GM12878 (cell line): ENCODE measurements at regions not wholly inside any gene's neighbourhood (a gene's known extent, or its start where the extent isn't known, plus 50 kb on each side); places are given as distances from the start of the nearest gene placed in this dataset.

Experiments used
- ATF7 ChIP-seq: fragments of 450-650 bp; IDR thresholded peaks from 2 replicates; pipeline ENCODE4 v1.6.1; 2016; ENCODE audit warnings: low read depth, mild to moderate bottlenecking
- CHD4 ChIP-seq: fragments of 200-600 bp; sonication (generic); IDR thresholded peaks from 2 replicates; pipeline ENCODE4 v1.6.1; 2016; ENCODE audit warnings: mild to moderate bottlenecking
- CTCF ChIP-seq, 3 experiments: IDR thresholded peaks in 2 of 3; conservative IDR thresholded peaks in 1 of 3; 2 replicates each; pipeline ENCODE4 v1.5.1; 2011; ENCODE audit warnings: low read depth in 3 of 3, low read length in 3 of 3, mild to moderate bottlenecking in 3 of 3, control low read depth in 2 of 3, moderate library complexity in 2 of 3, inconsistent platforms in 1 of 3, mixed read lengths in 1 of 3; ENCODE audit not compliant: control insufficient read depth in 2 of 3, insufficient read depth in 1 of 3; ENCODE audit errors: extremely low read depth in 1 of 3
- E2F4 ChIP-seq: IDR thresholded peaks from 2 replicates; pipeline ENCODE4 v1.6.1; 2012; ENCODE audit warnings: low read depth, low read length, improper control_type of control experiment
- GABPA ChIP-seq: IDR thresholded peaks from 2 replicates; pipeline ENCODE4 v1.6.1; 2014; ENCODE audit warnings: antibody characterized with exemption, low read depth, mild to moderate bottlenecking, inconsistent platforms
- HSF1 ChIP-seq: fragments of 150-350 bp; IDR thresholded peaks from 2 replicates; pipeline ENCODE4 v1.6.1; 2014; ENCODE audit warnings: mild to moderate bottlenecking, low read depth, low read length
- LARP7 ChIP-seq: fragments of 450-650 bp; IDR thresholded peaks from 2 replicates; pipeline ENCODE4 v1.6.1; 2017; ENCODE audit warnings: mild to moderate bottlenecking
- POLR2AphosphoS2 ChIP-seq: IDR thresholded peaks from 2 replicates; pipeline ENCODE4 v1.6.1; 2011; ENCODE audit warnings: low read depth, mild to moderate bottlenecking, low read length, improper control_type of control experiment, moderate library complexity
- SIN3A ChIP-seq: IDR thresholded peaks from 2 replicates; pipeline ENCODE4 v1.6.1; 2012; ENCODE audit warnings: low read depth, low read length, improper control_type of control experiment
- TF ChIP-seq, protein P1 (sequence below): IDR thresholded peaks from 2 replicates; pipeline ENCODE4 v1.6.1; 2012; ENCODE audit warnings: mild to moderate bottlenecking, low read depth, low read length

- TF ChIP-seq HSF1 (no peak), GABPA (no peak), LARP7 (no peak), POLR2AphosphoS2 (no peak), ATF7 (no peak), CHD4 (no peak), CTCF (IDR thresholded peaks at IDR 0.05 in 2 of 3, conservative IDR thresholded peaks at IDR 0.05 in 1 of 3; ENCODE audit: control insufficient read depth in 2 of 3, extremely low read depth in 1 of 3, insufficient read depth in 1 of 3, low read depth in 3 of 3, low read length in 3 of 3) (no peak), SIN3A (no peak), E2F4 (no peak)
- TF ChIP-seq, protein P1, sequence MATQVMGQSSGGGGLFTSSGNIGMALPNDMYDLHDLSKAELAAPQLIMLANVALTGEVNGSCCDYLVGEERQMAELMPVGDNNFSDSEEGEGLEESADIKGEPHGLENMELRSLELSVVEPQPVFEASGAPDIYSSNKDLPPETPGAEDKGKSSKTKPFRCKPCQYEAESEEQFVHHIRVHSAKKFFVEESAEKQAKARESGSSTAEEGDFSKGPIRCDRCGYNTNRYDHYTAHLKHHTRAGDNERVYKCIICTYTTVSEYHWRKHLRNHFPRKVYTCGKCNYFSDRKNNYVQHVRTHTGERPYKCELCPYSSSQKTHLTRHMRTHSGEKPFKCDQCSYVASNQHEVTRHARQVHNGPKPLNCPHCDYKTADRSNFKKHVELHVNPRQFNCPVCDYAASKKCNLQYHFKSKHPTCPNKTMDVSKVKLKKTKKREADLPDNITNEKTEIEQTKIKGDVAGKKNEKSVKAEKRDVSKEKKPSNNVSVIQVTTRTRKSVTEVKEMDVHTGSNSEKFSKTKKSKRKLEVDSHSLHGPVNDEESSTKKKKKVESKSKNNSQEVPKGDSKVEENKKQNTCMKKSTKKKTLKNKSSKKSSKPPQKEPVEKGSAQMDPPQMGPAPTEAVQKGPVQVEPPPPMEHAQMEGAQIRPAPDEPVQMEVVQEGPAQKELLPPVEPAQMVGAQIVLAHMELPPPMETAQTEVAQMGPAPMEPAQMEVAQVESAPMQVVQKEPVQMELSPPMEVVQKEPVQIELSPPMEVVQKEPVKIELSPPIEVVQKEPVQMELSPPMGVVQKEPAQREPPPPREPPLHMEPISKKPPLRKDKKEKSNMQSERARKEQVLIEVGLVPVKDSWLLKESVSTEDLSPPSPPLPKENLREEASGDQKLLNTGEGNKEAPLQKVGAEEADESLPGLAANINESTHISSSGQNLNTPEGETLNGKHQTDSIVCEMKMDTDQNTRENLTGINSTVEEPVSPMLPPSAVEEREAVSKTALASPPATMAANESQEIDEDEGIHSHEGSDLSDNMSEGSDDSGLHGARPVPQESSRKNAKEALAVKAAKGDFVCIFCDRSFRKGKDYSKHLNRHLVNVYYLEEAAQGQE: no peak
These were observed 222.3 kb downstream of the KIF20B start for GRCh38 chr10:89923661-89924060.
